Karpas-422 (cell line): ENCODE measurements at regions not wholly inside any gene's neighbourhood (a gene's known extent, or its start where the extent isn't known, plus 50 kb on each side); places are given as distances from the start of the nearest gene placed in this dataset.

Experiments used
- DNase-seq: peaks from one replicate; pipeline ENCODE4 v3.0.0-alpha.2; 2015
- H2AFZ ChIP-seq: fragments of 200-600 bp; sonication (generic); 2 replicates; pipeline ENCODE4 v1.6.1; 2014; ENCODE audit warnings: antibody characterized with exemption, low read length, mixed read lengths
- H3K27ac ChIP-seq: fragments of 200-600 bp; sonication (generic); 2 replicates; pipeline ENCODE4 v1.5.1; 2014; ENCODE audit warnings: mild to moderate bottlenecking, low read length, moderate library complexity
- H3K27me3 ChIP-seq: fragments of 200-600 bp; sonication (generic); 2 replicates; pipeline ENCODE4 v1.6.1; 2014; ENCODE audit warnings: low read length, mixed read lengths
- H3K36me3 ChIP-seq: fragments of 200-600 bp; sonication (generic); 2 replicates; pipeline ENCODE4 v1.6.1; 2014; ENCODE audit warnings: low read length, mixed read lengths; ENCODE audit not compliant: insufficient read depth
- H3K4me1 ChIP-seq: fragments of 200-600 bp; sonication (generic); 2 replicates; pipeline ENCODE4 v1.6.1; 2014; ENCODE audit warnings: mild to moderate bottlenecking, low read length, mixed read lengths
- H3K4me2 ChIP-seq: fragments of 200-600 bp; sonication (generic); 2 replicates; pipeline ENCODE4 v1.6.1; 2014; ENCODE audit warnings: low read length, low read depth, mild to moderate bottlenecking; ENCODE audit not compliant: poor library complexity, severe bottlenecking
- H3K4me3 ChIP-seq: fragments of 200-600 bp; sonication (generic); 2 replicates; pipeline ENCODE4 v1.5.1; 2014; ENCODE audit warnings: mild to moderate bottlenecking, antibody characterized with exemption, low read length, mixed read lengths
- H3K79me2 ChIP-seq: fragments of 200-600 bp; sonication (generic); 2 replicates; pipeline ENCODE4 v1.6.1; 2014; ENCODE audit warnings: mild to moderate bottlenecking, low read length, mixed read lengths
- H3K9ac ChIP-seq: fragments of 200-600 bp; sonication (generic); 2 replicates; pipeline ENCODE4 v1.6.0; 2014; ENCODE audit warnings: low read length
- H3K9me2 ChIP-seq: fragments of 200-600 bp; sonication (generic), shearing (Covaris generic); replicated peaks from 2 replicates; pipeline ENCODE4 v1.6.0; 2014; ENCODE audit warnings: mild to moderate bottlenecking, low read length, moderate library complexity; ENCODE audit not compliant: insufficient read depth
- H3K9me3 ChIP-seq: fragments of 300-700, 200-600 bp; sonication (generic); 2 replicates; pipeline ENCODE4 v1.6.1; 2014; ENCODE audit warnings: low read length, mixed read lengths
- H4K20me1 ChIP-seq: fragments of 200-600 bp; sonication (generic); 2 replicates; pipeline ENCODE4 v1.6.1; 2014; ENCODE audit warnings: mild to moderate bottlenecking, antibody characterized with exemption, low read length, low read depth; ENCODE audit not compliant: insufficient read depth

DNA sequence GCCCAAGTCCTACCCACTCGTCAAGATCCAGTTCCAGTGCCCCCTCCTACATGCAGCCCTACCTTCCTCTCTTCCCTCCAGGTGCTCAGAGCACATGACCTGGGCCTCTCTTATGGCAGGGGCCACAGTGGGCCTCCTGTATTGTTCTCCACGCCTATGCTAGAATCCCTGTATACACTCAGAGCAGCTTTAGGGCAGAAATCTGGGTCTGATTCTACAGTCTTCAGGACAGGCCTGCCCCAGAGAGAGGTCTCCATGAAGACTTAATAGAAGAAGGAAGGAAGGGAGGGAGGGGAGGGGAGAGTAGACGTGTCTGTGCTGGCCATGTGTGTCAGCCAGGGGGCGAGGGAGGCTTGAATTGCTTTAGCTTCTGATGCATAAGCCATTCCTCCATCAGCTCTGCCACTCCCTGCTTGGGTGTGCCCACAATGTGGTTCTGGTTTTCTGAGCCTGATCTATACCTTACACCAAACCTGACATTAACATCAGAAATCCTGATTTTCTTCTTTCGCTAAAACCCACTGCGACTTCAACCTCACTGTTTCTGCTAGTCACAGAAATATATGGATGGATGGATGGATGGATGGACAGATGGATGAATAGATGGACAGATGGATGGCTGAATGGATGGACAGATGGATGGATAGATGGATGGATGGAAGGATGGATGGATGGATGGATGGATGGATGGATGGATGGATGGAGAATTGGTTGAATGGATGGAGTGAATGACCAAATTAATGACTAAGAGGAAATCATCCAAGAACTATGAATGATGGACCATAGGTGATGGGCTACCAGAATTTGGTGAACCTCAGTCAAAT, 56.6 kb upstream of the PRDM11 start:
- H3K79me2 ChIP-seq, result no peaks in the 10 kb centered on the region
- no peaks in the 10 kb centered on the region for H3K36me3 ChIP-seq
- no peak overlapping the region for H3K4me3 ChIP-seq
- H3K9me3 ChIP-seq, result no peaks in the 10 kb centered on the region
- H3K9ac ChIP-seq, result no peak overlapping the region
- H2AFZ ChIP-seq, result no peak overlapping the region
- no peaks in the 10 kb centered on the region for H3K27me3 ChIP-seq
- H3K4me2 ChIP-seq, result no peak overlapping the region
- H4K20me1 ChIP-seq, result no peaks in the 10 kb centered on the region
- H3K27ac ChIP-seq, result no peak overlapping the region
- DNase-seq, result peak; percentile 65
- peaks cover 14% of the 10 kb centered on the region for H3K4me1 ChIP-seq
- H3K9me2 ChIP-seq, result no peaks in the 10 kb centered on the region

DNA sequence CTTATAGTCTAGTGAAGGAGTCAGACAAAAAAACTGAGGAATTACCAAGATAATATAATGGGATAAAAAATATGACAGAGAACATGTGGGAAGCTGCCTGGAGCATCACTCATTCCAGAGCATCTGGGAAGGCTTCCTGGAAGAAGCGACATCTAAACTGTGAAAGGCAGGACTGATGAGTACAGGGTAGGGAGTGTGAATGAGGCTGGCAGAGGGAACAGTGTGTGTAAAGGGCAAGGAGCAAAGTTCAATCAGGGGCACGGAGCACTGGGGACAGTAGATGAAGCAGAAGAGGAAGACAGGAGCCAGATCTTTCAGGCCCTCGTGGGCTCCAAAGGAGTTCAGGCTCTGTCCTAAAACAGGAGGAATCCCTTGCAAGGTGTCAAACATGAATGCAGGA, 55.8 kb upstream of the PRDM11 start:
- H3K4me1 ChIP-seq, result peaks cover 14% of the 10 kb centered on the region

DNA sequence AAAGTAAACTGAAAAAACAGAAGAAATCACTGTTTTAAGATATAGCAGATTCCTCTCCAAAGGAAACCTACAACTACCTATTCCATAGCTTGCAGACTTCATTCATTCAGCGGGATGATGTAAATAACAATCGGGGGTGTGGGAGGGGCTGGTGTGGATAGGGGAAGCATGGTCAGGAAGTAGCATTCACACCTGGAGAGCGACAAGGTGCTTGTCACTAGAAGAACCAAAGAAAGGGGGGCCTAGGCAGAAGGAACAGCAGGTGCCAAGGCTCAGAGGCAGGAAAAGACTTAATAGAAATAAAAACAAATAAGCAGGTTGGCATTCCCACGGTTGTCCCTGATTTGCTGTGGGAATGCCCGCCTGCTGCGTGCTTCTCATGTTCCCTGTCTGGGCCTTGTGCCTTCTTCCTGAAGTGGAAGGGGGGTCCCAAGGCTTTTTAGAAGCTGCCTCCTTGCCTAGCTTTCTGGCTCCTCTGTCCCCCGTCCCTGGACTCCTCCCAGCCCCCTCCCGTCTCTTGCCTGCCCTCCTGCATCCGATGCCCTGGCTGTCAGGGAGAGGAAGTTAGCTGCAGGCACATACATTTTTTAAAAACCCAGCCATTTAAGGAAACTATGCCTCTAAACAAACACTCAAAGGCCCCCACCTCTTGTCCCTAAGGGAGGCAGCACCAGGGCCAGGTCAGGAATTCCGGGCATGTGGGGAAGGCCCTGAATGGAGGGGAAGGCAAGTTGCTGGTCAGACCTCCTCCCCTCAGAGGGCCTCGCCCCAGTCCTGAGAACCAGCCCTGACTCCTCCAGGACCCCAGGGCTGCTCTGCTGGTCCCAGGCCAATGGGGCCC, 54.7 kb upstream of the PRDM11 start:
- Histone ChIP-seq H3K4me1 (peaks cover 10% of the 10 kb centered on the region), H3K4me3 (no peak overlapping the region), H3K79me2 (no peaks in the 10 kb centered on the region), H3K9me2 (no peaks in the 10 kb centered on the region), H3K27me3 (no peaks in the 10 kb centered on the region), H3K9ac (no peak overlapping the region), H3K4me2 (no peak overlapping the region), H2AFZ (no peak overlapping the region), H3K9me3 (no peaks in the 10 kb centered on the region), H3K27ac (no peak overlapping the region), H3K36me3 (no peaks in the 10 kb centered on the region), H4K20me1 (no peaks in the 10 kb centered on the region)
- DNase-seq, result no peak

More for the DNA sequence above, 55.8 kb upstream of the PRDM11 start:
- no peaks in the 10 kb centered on the region for H3K36me3 ChIP-seq
- H4K20me1 ChIP-seq, result no peaks in the 10 kb centered on the region
- DNase-seq, result no peak
- no peak overlapping the region for H3K4me2 ChIP-seq
- H3K9me2 ChIP-seq, result no peaks in the 10 kb centered on the region
- H3K27me3 ChIP-seq, result no peaks in the 10 kb centered on the region
- H3K9ac ChIP-seq, result no peak overlapping the region
- H3K27ac ChIP-seq, result no peak overlapping the region
- H2AFZ ChIP-seq, result no peak overlapping the region
- no peaks in the 10 kb centered on the region for H3K9me3 ChIP-seq
- no peak overlapping the region for H3K4me3 ChIP-seq
- no peaks in the 10 kb centered on the region for H3K79me2 ChIP-seq

DNA sequence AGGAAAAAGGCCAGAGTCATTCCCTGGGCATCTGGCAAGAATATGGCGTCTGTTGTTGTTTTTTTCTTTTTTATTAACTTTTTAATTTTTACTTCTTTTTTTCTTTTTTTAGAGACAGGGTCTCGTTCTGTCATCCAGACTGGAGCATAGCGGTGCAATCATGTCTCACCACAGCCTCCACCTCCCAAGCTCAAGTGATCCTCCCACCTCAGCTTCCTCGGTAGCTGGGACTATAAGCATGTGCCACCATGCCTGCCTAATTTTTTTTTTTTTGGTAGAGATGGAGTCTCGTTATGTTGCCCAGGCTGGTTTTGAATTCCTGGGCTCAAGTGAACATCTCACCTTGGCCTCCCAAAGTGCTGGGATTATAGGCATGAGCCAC, 54.0 kb upstream of the PRDM11 start:
- H3K9ac ChIP-seq, result no peak overlapping the region
- no peak overlapping the region for H3K4me3 ChIP-seq
- no peaks in the 10 kb centered on the region for H3K9me2 ChIP-seq
- peaks cover 4% of the 10 kb centered on the region for H3K4me1 ChIP-seq
- H4K20me1 ChIP-seq, result no peaks in the 10 kb centered on the region
- no peak overlapping the region for H3K27ac ChIP-seq
- no peaks in the 10 kb centered on the region for H3K36me3 ChIP-seq
- H3K79me2 ChIP-seq, result no peaks in the 10 kb centered on the region
- no peaks in the 10 kb centered on the region for H3K9me3 ChIP-seq
- no peaks in the 10 kb centered on the region for H3K27me3 ChIP-seq
- H2AFZ ChIP-seq, result no peak overlapping the region
- no peak for DNase-seq
- H3K4me2 ChIP-seq, result no peak overlapping the region

DNA sequence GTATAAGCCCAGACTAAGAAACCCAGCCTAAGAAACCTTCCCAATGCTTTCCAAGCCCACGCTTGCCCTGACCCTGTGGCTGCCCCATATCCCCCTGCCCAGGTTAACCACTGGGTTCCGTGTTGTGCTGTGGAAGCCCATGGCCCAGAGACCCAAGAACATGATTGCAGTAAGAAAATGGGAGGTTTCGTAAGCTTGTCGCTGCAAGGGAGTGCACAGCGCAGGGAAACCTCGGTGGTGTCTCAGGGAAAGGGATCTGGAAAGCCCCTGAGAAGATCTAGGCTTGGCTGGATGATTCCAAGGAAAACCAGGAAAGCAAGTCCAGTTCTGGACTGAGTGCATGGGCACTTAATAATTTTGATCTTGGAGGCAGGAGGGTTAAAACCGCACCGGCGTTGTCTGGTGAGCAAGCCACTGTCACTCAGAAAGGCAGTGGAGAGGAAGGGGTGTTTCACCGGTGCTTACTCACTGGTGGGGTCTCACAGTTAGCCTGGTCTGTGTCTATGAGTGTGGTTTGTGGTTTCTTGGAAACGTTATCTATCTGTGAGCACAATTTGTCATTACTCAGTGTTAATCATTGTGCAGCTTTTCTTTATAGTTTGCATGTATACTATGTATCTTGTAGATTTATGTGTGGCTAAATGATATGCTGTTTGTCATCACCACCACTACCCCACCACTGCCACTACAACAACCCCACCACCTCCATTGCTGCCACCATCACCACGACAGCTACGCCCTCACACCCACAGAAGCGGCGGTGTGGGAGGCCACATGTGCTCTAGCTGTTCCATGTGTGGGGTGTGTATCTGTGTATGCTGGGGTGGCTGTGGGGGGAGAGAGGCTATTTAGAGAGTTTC, 53.3 kb upstream of the PRDM11 start:
- Histone ChIP-seq H3K27me3 (no peaks in the 10 kb centered on the region), H3K9me3 (no peaks in the 10 kb centered on the region), H3K27ac (no peak overlapping the region), H4K20me1 (no peaks in the 10 kb centered on the region), H3K4me2 (no peak overlapping the region), H3K4me3 (no peak overlapping the region), H3K9me2 (no peaks in the 10 kb centered on the region), H2AFZ (no peak overlapping the region), H3K9ac (no peak overlapping the region), H3K79me2 (no peaks in the 10 kb centered on the region), H3K4me1 (no peaks in the 10 kb centered on the region; the same call in 1 of the 2 replicates), H3K36me3 (no peaks in the 10 kb centered on the region)
- DNase-seq, result no peak

DNA sequence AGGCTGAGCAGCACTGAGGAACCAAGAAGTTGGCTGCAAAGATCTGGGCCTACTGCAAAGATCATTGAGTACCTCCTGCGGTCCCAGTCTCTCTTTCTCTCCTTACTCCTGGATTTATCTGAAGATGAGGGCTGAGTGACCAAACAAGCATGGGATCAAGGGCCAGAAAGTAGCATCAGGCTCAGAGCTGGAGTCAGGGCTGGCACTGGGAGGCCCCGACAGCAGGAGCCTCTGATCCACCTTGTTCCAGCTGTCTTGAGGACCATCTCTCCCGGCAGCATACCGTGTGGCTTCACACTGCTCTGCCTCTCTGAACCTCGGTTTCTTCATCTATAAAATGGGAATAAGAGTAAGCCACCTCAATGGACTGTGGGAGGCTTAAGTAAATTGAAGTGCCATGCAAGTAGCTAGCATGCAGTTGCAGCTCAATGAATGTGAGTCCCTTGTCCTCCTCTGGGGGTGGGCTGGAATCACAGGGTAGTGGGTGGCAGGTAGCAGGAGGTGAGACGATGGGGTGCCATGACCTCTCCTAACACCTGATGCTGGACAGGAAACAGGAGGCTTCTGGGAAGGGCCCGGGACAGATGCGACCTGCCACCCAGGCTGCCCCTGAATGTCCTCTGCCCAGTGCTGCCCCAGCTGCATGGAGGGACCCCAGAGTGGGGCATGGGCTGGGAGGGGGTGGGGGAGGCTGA, 52.5 kb upstream of the PRDM11 start:
- no peaks in the 10 kb centered on the region; the same call in 1 of the 2 replicates for H3K4me1 ChIP-seq
- no peak for DNase-seq

DNA sequence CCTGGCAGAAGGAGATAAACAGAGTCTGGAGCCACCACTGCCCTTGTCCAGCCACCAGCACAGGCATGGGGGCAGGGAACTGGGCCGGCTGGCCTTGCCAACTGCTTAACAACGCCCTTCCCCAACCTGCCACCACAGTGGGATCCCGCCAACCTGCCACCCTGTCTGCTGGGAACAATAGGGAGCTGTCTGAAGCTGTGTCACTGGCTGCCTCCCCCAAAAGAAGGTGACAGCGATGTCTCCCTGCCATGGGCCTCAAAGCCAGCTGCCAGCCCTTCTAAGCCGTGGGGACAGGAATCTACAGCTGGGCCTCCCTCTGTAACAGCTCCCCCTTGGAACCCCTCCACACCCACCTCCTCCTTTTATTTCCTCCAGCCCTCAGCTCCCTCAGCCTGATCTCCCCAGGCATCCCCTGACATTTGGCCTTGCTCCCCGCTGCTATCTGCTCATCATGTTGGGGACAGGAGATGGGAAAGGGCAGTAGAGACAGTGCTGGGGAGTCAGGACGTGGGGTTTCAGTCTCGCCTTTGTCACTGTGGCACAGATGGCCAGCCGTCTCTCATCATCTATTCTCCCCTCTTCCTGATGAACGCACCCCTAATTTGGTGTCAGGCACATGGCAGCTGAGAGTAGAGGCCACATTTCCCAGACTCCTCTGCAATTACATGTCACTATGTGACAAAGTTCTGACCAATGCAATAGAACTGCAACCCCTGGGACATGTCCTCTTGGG, 51.3 kb upstream of the PRDM11 start:
- no peaks in the 10 kb centered on the region for H3K79me2 ChIP-seq
- no peaks in the 10 kb centered on the region for H3K27me3 ChIP-seq
- no peak overlapping the region for H3K4me2 ChIP-seq
- no peaks in the 10 kb centered on the region for H4K20me1 ChIP-seq
- no peak overlapping the region for H2AFZ ChIP-seq
- H3K36me3 ChIP-seq, result no peaks in the 10 kb centered on the region
- H3K9me2 ChIP-seq, result no peaks in the 10 kb centered on the region
- H3K9ac ChIP-seq, result no peak overlapping the region
- H3K4me3 ChIP-seq, result no peak overlapping the region
- DNase-seq, result no peak
- no peaks in the 10 kb centered on the region for H3K4me1 ChIP-seq
- H3K27ac ChIP-seq, result no peak overlapping the region
- no peaks in the 10 kb centered on the region for H3K9me3 ChIP-seq

More for the DNA sequence above, 52.5 kb upstream of the PRDM11 start:
- Histone ChIP-seq H4K20me1 (no peaks in the 10 kb centered on the region), H3K79me2 (no peaks in the 10 kb centered on the region), H3K9me3 (no peaks in the 10 kb centered on the region), H3K4me3 (no peak overlapping the region), H3K9ac (no peak overlapping the region), H3K9me2 (no peaks in the 10 kb centered on the region), H3K36me3 (no peaks in the 10 kb centered on the region), H3K27ac (no peak overlapping the region), H2AFZ (no peak overlapping the region), H3K4me2 (no peak overlapping the region), H3K27me3 (no peaks in the 10 kb centered on the region)
